Neural cell (in vitro differentiated cells): ENCODE measurements at regions not wholly inside any gene's neighbourhood (a gene's known extent, or its start where the extent isn't known, plus 50 kb on each side); places are given as distances from the start of the nearest gene placed in this dataset.

ENCODE experiments used
- H2AFZ ChIP-seq: fragments of 200-600, 300-800 bp; sonication (generic), shearing (Covaris generic); 2 replicates; pipeline ENCODE4 v1.6.0; 2014; ENCODE audit warnings: low read depth, mild to moderate bottlenecking, antibody characterized with exemption, low read length, moderate library complexity
- H3F3A ChIP-seq: fragments of 200-600 bp; shearing (Covaris generic); 2 replicates; pipeline ENCODE4 v1.6.1; 2016; ENCODE audit warnings: mild to moderate bottlenecking, moderate library complexity, mixed read lengths, antibody characterized with exemption, low read length; ENCODE audit not compliant: insufficient read depth, poor library complexity, severe bottlenecking
- H3K27ac ChIP-seq: fragments of 200-600, 300-800 bp; sonication (generic), shearing (Covaris generic); 2 replicates; pipeline ENCODE4 v1.5.1; 2014; ENCODE audit warnings: mild to moderate bottlenecking, low read length, moderate library complexity
- H3K27me3 ChIP-seq: fragments of 300-800, 200-600 bp; sonication (generic), shearing (Covaris generic); 2 replicates; pipeline ENCODE4 v1.6.0; 2014; ENCODE audit warnings: mild to moderate bottlenecking, low read depth, low read length, moderate library complexity; ENCODE audit not compliant: insufficient read depth
- H3K36me3 ChIP-seq: fragments of 300-800, 200-600 bp; sonication (generic), shearing (Covaris generic); 2 replicates; pipeline ENCODE4 v1.5.1; 2014; ENCODE audit warnings: mild to moderate bottlenecking, antibody characterized with exemption, low read length, moderate library complexity; ENCODE audit not compliant: insufficient read depth
- H3K4me2 ChIP-seq: fragments of 300-800, 200-600 bp; sonication (generic), shearing (Covaris generic); 2 replicates; pipeline ENCODE4 v1.6.0; 2014; ENCODE audit warnings: mild to moderate bottlenecking, low read length
- H3K4me3 ChIP-seq: fragments of 300-800, 200-600 bp; sonication (generic), shearing (Covaris generic); 2 replicates; pipeline ENCODE4 v1.5.1; 2014; ENCODE audit warnings: mild to moderate bottlenecking, low read length, moderate library complexity
- H3K79me2 ChIP-seq: fragments of 200-600 bp; shearing (Covaris generic); replicated peaks from 2 replicates; pipeline ENCODE4 v1.6.0; 2014; ENCODE audit warnings: mild to moderate bottlenecking, low read length, moderate library complexity; ENCODE audit not compliant: insufficient read depth
- H3K9ac ChIP-seq: fragments of 300-800, 200-600 bp; sonication (generic), shearing (Covaris generic); 2 replicates; pipeline ENCODE4 v1.6.1; 2016; ENCODE audit warnings: mild to moderate bottlenecking, low read length, mixed read lengths
- H3K9me2 ChIP-seq: fragments of 200-600 bp; shearing (Covaris generic); 2 replicates; pipeline ENCODE4 v1.6.1; 2016; ENCODE audit warnings: mild to moderate bottlenecking, low read length, mixed read lengths; ENCODE audit not compliant: insufficient read depth
- H3K9me3 ChIP-seq: fragments of 200-600, 300-800 bp; sonication (generic), shearing (Covaris generic); 2 replicates; pipeline ENCODE4 v1.6.1; 2016; ENCODE audit warnings: mild to moderate bottlenecking, mixed run types, low read length, moderate library complexity, mixed read lengths
- H4K20me1 ChIP-seq: fragments of 200-600 bp; shearing (Covaris generic); 2 replicates; pipeline ENCODE4 v1.6.1; 2016; ENCODE audit warnings: mild to moderate bottlenecking, mixed run types; ENCODE audit not compliant: insufficient read depth
- EP300 ChIP-seq: fragments of 450-650 bp; conservative IDR thresholded peaks from 2 replicates; pipeline ENCODE4 v1.6.1; 2014; ENCODE audit warnings: antibody characterized with exemption, mild to moderate bottlenecking, moderate library complexity; ENCODE audit not compliant: poor library complexity, severe bottlenecking
- EZH2 ChIP-seq: fragments of 200-600, 300-800 bp; shearing (Covaris generic), sonication (generic); IDR thresholded peaks from 2 replicates; pipeline ENCODE4 v1.6.1; 2014; ENCODE audit warnings: antibody characterized with exemption, low read length, borderline replicate concordance, mild to moderate bottlenecking; ENCODE audit not compliant: insufficient read depth, poor library complexity, severe bottlenecking
- MXI1 ChIP-seq: fragments of 450-650 bp; conservative IDR thresholded peaks from 2 replicates; pipeline ENCODE4 v1.6.1; 2014; ENCODE audit warnings: antibody characterized with exemption, mild to moderate bottlenecking; ENCODE audit not compliant: poor library complexity, severe bottlenecking
- POLR2AphosphoS5 ChIP-seq: IDR thresholded peaks from 2 replicates; pipeline ENCODE4 v1.6.1; 2012
- RAD21 ChIP-seq: fragments of 450-650 bp; conservative IDR thresholded peaks from 2 replicates; pipeline ENCODE4 v1.6.1; 2014; ENCODE audit warnings: antibody characterized with exemption, mild to moderate bottlenecking, moderate library complexity
- SMC3 ChIP-seq: fragments of 450-650 bp; conservative IDR thresholded peaks from 2 replicates; pipeline ENCODE4 v1.6.1; 2014; ENCODE audit warnings: antibody characterized with exemption, mild to moderate bottlenecking, moderate library complexity; ENCODE audit not compliant: poor library complexity
- TAF1 ChIP-seq: IDR thresholded peaks from 2 replicates; pipeline ENCODE4 v1.6.1; 2012; ENCODE audit warnings: low read depth
- TF ChIP-seq, protein P1 (sequence below): fragments of 450-650 bp; IDR thresholded peaks from 2 replicates; pipeline ENCODE4 v1.5.1; 2014; ENCODE audit warnings: antibody characterized with exemption, mild to moderate bottlenecking, moderate library complexity; ENCODE audit not compliant: poor library complexity, severe bottlenecking
- TF ChIP-seq, protein P2 (sequence below): IDR thresholded peaks from 2 replicates; pipeline ENCODE4 v1.6.1; 2012; ENCODE audit warnings: borderline replicate concordance

DNA sequence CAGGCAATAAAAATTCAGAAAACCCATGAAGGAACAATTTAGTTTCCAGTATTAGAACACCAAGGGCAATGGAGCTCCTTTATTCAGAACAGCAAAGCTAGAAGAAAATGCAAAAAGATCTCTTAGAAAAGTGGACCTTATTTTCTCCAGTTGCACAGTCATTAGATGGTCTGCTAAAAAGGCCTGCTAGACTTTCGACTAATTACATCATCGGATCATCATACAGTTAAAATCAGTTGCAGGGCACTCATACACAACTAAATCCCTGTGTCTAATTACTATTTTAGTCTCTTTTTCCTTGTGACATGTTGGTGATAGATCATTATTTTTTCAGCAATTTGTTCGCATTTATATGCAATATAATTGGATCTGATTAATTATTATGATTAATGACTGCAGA lies 425.3 kb downstream of the NR4A2 start:
- Histone ChIP-seq H3K9me3 (no peaks in the 10 kb centered on the region), H3K4me2 (no peak overlapping the region), H3K36me3 (no peaks in the 10 kb centered on the region), H3K27ac (no peak overlapping the region), H4K20me1 (no peaks in the 10 kb centered on the region), H3K9ac (no peak overlapping the region), H3F3A (no peaks in the 10 kb centered on the region), H3K4me3 (no peak overlapping the region), H3K27me3 (no peaks in the 10 kb centered on the region), H3K79me2 (no peaks in the 10 kb centered on the region), H2AFZ (no peak overlapping the region), H3K9me2 (no peaks in the 10 kb centered on the region)
- no peak for TF ChIP-seq EP300
- TF ChIP-seq MXI1: no peak
- TF ChIP-seq POLR2AphosphoS5: no peak
- no peak for TF ChIP-seq EZH2
- no peak for TF ChIP-seq RAD21
- TF ChIP-seq, protein P1, sequence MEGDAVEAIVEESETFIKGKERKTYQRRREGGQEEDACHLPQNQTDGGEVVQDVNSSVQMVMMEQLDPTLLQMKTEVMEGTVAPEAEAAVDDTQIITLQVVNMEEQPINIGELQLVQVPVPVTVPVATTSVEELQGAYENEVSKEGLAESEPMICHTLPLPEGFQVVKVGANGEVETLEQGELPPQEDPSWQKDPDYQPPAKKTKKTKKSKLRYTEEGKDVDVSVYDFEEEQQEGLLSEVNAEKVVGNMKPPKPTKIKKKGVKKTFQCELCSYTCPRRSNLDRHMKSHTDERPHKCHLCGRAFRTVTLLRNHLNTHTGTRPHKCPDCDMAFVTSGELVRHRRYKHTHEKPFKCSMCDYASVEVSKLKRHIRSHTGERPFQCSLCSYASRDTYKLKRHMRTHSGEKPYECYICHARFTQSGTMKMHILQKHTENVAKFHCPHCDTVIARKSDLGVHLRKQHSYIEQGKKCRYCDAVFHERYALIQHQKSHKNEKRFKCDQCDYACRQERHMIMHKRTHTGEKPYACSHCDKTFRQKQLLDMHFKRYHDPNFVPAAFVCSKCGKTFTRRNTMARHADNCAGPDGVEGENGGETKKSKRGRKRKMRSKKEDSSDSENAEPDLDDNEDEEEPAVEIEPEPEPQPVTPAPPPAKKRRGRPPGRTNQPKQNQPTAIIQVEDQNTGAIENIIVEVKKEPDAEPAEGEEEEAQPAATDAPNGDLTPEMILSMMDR: no peak
- TF ChIP-seq SMC3: no peak
- TF ChIP-seq TAF1: no peak
- TF ChIP-seq, protein P2, sequence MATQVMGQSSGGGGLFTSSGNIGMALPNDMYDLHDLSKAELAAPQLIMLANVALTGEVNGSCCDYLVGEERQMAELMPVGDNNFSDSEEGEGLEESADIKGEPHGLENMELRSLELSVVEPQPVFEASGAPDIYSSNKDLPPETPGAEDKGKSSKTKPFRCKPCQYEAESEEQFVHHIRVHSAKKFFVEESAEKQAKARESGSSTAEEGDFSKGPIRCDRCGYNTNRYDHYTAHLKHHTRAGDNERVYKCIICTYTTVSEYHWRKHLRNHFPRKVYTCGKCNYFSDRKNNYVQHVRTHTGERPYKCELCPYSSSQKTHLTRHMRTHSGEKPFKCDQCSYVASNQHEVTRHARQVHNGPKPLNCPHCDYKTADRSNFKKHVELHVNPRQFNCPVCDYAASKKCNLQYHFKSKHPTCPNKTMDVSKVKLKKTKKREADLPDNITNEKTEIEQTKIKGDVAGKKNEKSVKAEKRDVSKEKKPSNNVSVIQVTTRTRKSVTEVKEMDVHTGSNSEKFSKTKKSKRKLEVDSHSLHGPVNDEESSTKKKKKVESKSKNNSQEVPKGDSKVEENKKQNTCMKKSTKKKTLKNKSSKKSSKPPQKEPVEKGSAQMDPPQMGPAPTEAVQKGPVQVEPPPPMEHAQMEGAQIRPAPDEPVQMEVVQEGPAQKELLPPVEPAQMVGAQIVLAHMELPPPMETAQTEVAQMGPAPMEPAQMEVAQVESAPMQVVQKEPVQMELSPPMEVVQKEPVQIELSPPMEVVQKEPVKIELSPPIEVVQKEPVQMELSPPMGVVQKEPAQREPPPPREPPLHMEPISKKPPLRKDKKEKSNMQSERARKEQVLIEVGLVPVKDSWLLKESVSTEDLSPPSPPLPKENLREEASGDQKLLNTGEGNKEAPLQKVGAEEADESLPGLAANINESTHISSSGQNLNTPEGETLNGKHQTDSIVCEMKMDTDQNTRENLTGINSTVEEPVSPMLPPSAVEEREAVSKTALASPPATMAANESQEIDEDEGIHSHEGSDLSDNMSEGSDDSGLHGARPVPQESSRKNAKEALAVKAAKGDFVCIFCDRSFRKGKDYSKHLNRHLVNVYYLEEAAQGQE: no peak

DNA sequence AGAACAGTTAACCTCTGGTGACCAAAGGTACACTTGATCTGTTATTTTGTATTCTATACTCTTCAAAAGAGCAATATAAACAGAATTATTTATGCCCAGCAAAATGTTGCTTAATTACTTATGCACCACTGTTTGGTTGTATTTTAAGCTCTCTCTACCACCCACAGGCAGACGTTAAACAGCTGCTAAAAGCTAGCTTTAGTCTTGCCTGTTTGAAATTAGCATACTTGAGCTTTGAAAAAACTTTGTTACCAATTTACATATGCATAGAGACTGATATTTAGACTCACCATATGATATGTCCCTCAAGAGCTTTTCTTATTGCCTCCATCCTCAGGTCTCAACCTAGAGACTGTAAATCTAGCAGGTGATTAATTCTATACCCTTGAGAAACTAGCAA lies 426.9 kb downstream of the NR4A2 start:
- no peaks in the 10 kb centered on the region for H3K9me3 ChIP-seq
- H4K20me1 ChIP-seq: no peaks in the 10 kb centered on the region
- no peaks in the 10 kb centered on the region for H3K36me3 ChIP-seq
- no peak overlapping the region for H3K27ac ChIP-seq
- no peak for TF ChIP-seq MXI1
- TF ChIP-seq EZH2: no peak
- TF ChIP-seq, protein P2: no peak
- no peak for TF ChIP-seq SMC3
- no peak for TF ChIP-seq POLR2AphosphoS5
- TF ChIP-seq RAD21: no peak
- TF ChIP-seq EP300: no peak
- no peak for TF ChIP-seq TAF1
- TF ChIP-seq, protein P1: no peak
- H3K9ac ChIP-seq: no peak overlapping the region
- no peak overlapping the region for H3K4me3 ChIP-seq
- no peaks in the 10 kb centered on the region for H3K79me2 ChIP-seq
- H3K4me2 ChIP-seq: no peak overlapping the region
- no peaks in the 10 kb centered on the region for H3F3A ChIP-seq
- H2AFZ ChIP-seq: no peak overlapping the region
- no peaks in the 10 kb centered on the region for H3K9me2 ChIP-seq
- no peaks in the 10 kb centered on the region for H3K27me3 ChIP-seq
